SK-N-SH (cell line): ENCODE measurements at regions not wholly inside any gene's neighbourhood (a gene's known extent, or its start where the extent isn't known, plus 50 kb on each side); places are given as distances from the start of the nearest gene placed in this dataset.

ENCODE experiments used
- EP300 ChIP-seq, 2 experiments: IDR thresholded peaks; 2 replicates each; pipeline versions ENCODE4 v1.4.0 to v1.6.1; 2012; ENCODE audit warnings: borderline replicate concordance in 1 of 2, low read depth in 1 of 2, low read length in 1 of 2
- MAX ChIP-seq: IDR thresholded peaks from 2 replicates; pipeline ENCODE4 v1.4.0; 2012; ENCODE audit warnings: low read depth
- RAD21 ChIP-seq: IDR thresholded peaks from 2 replicates; pipeline ENCODE4 v1.6.1; 2012; ENCODE audit warnings: mild to moderate bottlenecking, low read length
- REST ChIP-seq: IDR thresholded peaks from 2 replicates; pipeline ENCODE4 v1.6.1; 2012; ENCODE audit warnings: mild to moderate bottlenecking, low read depth, low read length, moderate library complexity
- SMC3 ChIP-seq: IDR thresholded peaks from 2 replicates; pipeline ENCODE4 v1.6.1; 2012; ENCODE audit warnings: low read depth, low read length, improper control_type of control experiment
- TAF1 ChIP-seq: IDR thresholded peaks from 2 replicates; pipeline ENCODE4 v1.6.1; 2012; ENCODE audit warnings: low read depth, mild to moderate bottlenecking, low read length, moderate library complexity, borderline replicate concordance
- USF1 ChIP-seq: IDR thresholded peaks from 2 replicates; pipeline ENCODE4 v1.4.0; 2012; ENCODE audit warnings: low read depth, borderline replicate concordance
- TF ChIP-seq, protein P1 (sequence below): fragments of 200-600 bp; sonication (generic); IDR thresholded peaks from 2 replicates; pipeline ENCODE4 v1.6.1; 2017; ENCODE audit warnings: antibody characterized with exemption, mild to moderate bottlenecking, moderate library complexity

DNA sequence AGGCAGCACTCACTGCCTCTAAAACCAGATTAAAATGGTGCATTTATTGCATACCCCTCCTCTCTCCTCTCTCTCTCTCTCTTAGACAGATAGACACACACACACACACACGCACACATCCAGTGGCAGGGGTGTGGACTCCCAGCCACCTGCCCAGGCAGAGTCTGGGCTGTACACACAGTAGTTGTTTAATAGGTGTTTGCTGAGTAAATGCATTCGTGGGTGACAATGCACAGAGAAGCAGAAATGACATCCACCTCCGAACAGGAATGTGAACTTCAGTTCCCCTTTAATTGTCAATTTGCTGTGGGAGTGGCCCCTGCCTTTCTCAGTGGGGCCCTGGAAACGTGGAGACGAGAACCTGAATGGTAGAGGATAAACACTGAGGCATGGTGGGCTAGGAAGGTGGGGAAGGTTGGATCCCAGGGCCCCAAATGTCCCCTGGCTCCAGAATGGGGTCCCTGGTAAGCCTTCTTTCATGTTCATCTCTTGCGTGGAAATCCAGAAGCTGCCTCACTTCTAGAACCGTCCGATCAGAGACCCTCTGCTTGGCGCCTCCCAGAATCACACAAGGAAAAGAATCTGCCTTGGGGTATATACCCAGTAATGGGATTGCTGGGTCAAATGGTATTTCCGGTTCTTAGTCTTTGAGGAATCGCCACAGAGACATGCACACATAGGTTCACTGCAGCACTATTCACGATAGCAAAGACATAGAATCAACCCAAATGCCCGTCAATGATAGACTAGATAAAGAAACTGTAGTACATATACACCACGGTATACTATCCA lies 58.5 kb upstream of the ECHDC3 start:
- TF ChIP-seq USF1: no peak
- TF ChIP-seq, protein P1, sequence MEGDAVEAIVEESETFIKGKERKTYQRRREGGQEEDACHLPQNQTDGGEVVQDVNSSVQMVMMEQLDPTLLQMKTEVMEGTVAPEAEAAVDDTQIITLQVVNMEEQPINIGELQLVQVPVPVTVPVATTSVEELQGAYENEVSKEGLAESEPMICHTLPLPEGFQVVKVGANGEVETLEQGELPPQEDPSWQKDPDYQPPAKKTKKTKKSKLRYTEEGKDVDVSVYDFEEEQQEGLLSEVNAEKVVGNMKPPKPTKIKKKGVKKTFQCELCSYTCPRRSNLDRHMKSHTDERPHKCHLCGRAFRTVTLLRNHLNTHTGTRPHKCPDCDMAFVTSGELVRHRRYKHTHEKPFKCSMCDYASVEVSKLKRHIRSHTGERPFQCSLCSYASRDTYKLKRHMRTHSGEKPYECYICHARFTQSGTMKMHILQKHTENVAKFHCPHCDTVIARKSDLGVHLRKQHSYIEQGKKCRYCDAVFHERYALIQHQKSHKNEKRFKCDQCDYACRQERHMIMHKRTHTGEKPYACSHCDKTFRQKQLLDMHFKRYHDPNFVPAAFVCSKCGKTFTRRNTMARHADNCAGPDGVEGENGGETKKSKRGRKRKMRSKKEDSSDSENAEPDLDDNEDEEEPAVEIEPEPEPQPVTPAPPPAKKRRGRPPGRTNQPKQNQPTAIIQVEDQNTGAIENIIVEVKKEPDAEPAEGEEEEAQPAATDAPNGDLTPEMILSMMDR: no peak
- no peak for TF ChIP-seq RAD21
- TF ChIP-seq REST: no peak
- TF ChIP-seq EP300 (IDR thresholded peaks at IDR 0.05; ENCODE audit: borderline replicate concordance in 1 of 2, low read depth in 1 of 2, low read length in 1 of 2): no peak
- TF ChIP-seq MAX: no peak
- no peak for TF ChIP-seq SMC3
- no peak for TF ChIP-seq TAF1
